Fibroblast of villous mesenchyme (primary cell): ENCODE measurements at regions not wholly inside any gene's neighbourhood (a gene's known extent, or its start where the extent isn't known, plus 50 kb on each side); places are given as distances from the start of the nearest gene placed in this dataset.
"Not testable (repeated sequence)": the region's sequence is repeated elsewhere in the genome, so short reads cannot be mapped to it uniquely, and the experiment has no call there.

ENCODE experiments used
- DNase-seq: peaks from one replicate; pipeline ENCODE4 v3.0.0-alpha.2; 2010; ENCODE audit warnings: low read depth
- H3K4me3 ChIP-seq: 2 replicates; pipeline ENCODE4 v1.5.1; 2011; ENCODE audit warnings: low read depth, mild to moderate bottlenecking, low read length
- TF ChIP-seq, protein P1 (sequence below): IDR thresholded peaks from 2 replicates; pipeline ENCODE4 v1.5.1; 2012; ENCODE audit warnings: low read depth, mild to moderate bottlenecking, low read length; ENCODE audit not compliant: insufficient read depth

DNA sequence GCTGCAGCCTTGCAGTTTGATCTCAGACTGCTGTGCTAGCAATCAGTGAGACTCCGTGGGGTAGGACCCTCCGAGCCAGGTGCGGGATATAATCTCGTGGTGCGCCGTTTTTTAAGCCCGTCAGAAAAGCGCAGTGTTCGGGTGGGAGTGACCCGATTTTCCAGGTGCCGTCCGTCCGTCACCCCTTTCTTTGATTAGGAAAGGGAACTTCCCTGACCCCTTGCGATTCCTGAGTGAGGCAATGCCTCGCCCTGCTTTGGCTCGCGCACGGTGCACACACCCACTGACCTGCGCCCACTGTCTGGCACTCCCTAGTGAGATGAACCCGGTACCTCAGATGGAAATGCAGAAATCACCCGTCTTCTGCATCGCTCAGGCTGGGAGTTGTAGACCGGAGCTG lies 203.2 kb downstream of the SNCAIP start:
- not testable (repeated sequence) for DNase-seq, H3K4me3 ChIP-seq

- peak; percentile 75 for DNase-seq
- TF ChIP-seq, protein P1, sequence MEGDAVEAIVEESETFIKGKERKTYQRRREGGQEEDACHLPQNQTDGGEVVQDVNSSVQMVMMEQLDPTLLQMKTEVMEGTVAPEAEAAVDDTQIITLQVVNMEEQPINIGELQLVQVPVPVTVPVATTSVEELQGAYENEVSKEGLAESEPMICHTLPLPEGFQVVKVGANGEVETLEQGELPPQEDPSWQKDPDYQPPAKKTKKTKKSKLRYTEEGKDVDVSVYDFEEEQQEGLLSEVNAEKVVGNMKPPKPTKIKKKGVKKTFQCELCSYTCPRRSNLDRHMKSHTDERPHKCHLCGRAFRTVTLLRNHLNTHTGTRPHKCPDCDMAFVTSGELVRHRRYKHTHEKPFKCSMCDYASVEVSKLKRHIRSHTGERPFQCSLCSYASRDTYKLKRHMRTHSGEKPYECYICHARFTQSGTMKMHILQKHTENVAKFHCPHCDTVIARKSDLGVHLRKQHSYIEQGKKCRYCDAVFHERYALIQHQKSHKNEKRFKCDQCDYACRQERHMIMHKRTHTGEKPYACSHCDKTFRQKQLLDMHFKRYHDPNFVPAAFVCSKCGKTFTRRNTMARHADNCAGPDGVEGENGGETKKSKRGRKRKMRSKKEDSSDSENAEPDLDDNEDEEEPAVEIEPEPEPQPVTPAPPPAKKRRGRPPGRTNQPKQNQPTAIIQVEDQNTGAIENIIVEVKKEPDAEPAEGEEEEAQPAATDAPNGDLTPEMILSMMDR: peak; percentile 80
- H3K4me3 ChIP-seq: no peak overlapping the region
Measured at GRCh38 chr5:122515709-122516431, 203.8 kb downstream of the SNCAIP start.

DNA sequence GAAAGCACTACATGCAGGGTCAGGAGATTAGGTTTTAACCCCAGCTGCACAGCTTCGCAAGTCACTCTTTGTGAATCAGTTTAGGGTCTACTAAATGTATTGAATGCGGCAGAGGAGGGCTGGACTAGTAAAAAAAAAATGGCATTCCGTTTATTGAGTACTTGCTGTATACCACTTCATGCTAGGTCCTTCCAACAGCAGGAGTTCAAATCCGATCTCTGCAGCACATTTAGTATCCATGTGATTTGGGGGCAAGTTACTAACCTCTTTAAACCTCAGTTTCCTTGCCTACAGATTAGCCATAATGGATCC lies 204.4 kb downstream of the SNCAIP start:
- no peak overlapping the region for H3K4me3 ChIP-seq
- DNase-seq: no peak
- TF ChIP-seq, protein P1: no peak

DNA sequence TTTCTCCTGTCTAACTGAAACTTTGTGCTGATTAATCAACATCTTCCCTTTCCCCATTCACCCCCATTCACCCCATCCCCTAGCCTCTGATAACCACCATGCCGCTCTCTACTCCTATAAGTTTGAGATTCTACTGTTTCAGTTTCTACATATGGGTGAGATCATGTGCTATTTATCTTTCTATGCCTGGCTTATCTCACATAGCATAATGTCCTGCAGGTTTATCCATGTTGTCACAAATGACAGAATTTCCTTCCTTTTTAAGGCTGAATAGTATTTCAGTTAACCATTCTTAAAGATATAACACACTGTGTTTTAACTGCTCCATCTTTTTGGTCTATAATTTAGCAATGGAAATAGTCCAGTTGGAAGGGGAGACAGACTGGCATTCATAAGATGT lies 205.1 kb downstream of the SNCAIP start:
- TF ChIP-seq, protein P1: no peak
- H3K4me3 ChIP-seq: no peak overlapping the region
- no peak for DNase-seq

DNA sequence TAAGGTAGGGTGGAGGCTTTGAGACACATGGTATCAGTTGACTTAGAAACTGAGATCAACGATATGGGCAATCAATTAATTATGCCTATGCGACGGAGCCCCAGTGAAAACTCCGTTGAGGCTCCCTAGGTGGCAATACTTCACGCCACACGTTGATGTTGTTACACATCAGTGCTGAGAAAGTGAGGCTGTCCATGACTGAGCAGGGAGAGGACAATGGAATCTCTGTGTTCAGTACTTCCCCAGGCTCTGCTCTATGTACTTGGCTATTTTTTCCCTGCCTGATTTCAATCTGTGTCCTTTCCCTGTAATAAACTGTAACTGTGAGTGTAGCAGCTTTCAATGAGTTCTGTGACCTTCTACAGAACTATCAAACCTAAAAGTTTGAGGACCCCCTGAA lies 211.7 kb downstream of the SNCAIP start:
- TF ChIP-seq, protein P1: no peak
- no peak for DNase-seq
- no peak overlapping the region for H3K4me3 ChIP-seq

DNA sequence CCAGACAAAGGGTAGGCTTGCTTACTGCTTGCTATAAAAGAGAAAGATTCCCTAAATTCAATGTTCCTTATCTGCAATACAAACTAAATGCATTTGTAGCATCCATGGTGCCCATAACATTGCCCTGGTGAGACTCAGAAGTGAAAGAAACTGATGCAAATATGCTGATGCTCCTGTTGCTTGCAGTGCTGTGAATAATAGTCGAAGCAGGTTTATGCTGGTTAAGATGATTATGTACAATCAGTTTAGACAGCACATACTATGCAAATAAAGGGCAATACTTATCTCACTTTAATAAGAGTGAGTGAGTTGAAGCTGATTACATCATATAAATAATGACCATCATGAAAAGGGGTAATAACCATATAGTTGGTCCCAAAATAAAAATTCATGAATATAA lies 215.5 kb downstream of the SNCAIP start:
- TF ChIP-seq, protein P1: no peak
- no peak for DNase-seq

DNA sequence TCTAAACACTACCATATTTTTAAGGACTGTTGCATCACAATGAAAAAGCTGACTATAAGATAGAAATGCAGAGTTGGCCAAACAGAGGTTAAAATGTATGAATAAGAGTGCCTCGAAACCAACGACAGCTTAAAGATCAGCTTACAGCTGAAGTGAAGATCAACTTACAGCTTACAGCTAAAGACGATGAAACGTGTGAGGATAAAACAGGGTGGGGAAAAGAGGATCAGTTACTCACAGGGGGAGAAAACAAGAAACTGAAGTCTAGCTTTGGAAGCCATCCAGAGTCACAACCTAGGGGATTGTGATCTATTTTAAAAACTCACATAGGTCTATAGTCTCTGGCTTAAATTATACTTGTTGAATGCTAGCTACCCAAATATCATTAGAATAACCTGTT lies 220.0 kb downstream of the SNCAIP start:
- TF ChIP-seq, protein P1: no peak
- DNase-seq: peak; percentile 5
- H3K4me3 ChIP-seq: no peak overlapping the region

More for the DNA sequence above, 215.5 kb downstream of the SNCAIP start:
- H3K4me3 ChIP-seq: no peak overlapping the region
